Lower leg skin (tissue), 3 donors: ENCODE measurements at regions not wholly inside any gene's neighbourhood (a gene's known extent, or its start where the extent isn't known, plus 50 kb on each side); places are given as distances from the start of the nearest gene placed in this dataset.

ENCODE experiments used
- CTCF ChIP-seq, 3 donors: fragments of 450-650 bp; IDR thresholded peaks; one replicate each; pipeline ENCODE4 v1.5.1; 2016; ENCODE audit warnings: antibody characterized with exemption in 3 of 3, mild to moderate bottlenecking in 3 of 3, moderate library complexity in 2 of 3
- POLR2A ChIP-seq, 2 donors: fragments of 450-650 bp; IDR thresholded peaks; one replicate each; pipeline ENCODE4 v1.6.1; 2016 to 2017; ENCODE audit warnings: antibody characterized with exemption in 2 of 2, mild to moderate bottlenecking in 1 of 2, moderate library complexity in 1 of 2

DNA sequence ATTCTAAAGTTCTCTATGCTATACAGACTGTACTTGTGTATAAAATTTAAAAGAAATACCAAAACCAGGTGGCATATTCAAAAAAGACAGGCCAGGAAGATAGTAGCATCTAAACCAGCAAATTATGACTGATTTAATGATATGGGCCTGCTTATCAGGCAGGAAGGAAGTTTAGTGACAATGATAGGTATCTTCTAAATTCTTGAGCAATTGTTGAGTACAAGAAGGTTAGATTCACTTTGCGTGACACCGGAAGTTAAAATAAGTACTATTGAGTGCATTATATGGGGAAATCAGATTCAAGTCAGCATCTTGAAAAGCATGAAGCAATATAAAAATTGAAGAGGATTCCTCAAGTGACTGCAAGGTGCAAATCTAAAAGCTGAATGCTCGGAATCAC, 186.8 kb upstream of the RGS18 start:
- TF ChIP-seq CTCF (IDR thresholded peaks at IDR 0.05), result no peak
- no peak for TF ChIP-seq POLR2A (IDR thresholded peaks at IDR 0.05)
